H1 (cell line): ENCODE measurements at regions not wholly inside any gene's neighbourhood (a gene's known extent, or its start where the extent isn't known, plus 50 kb on each side); places are given as distances from the start of the nearest gene placed in this dataset.

Experiments
- CTCF ChIA-PET: fragments of 300-600 bp; sonication (Branson Sonifier 250); formaldehyde crosslinking; loops from one replicate; lab custom pipeline; 2021; ENCODE audit not compliant: partially characterized antibody; lab: Charles Lee
- POLR2A ChIA-PET: fragments of 300-600 bp; sonication (Branson Sonifier 250); formaldehyde crosslinking; loops from one replicate; lab custom pipeline; 2021; ENCODE audit warnings: inconsistent platforms; ENCODE audit not compliant: partially characterized antibody; lab: Charles Lee
- DNase-seq, 2 experiments: peaks; one replicate each; pipeline versions ENCODE4 v3.0.0 to v3.0.0-alpha.2; 2010 to 2022; ENCODE audit warnings: low spot score in 2 of 2, low read depth in 1 of 2, mixed read lengths in 1 of 2
- FAIRE-seq: peaks from 2 replicates; lab custom pipeline; 2011; peaks lifted over from hg19 to GRCh38; lab: Jason Lieb, UNC
- H2AFZ ChIP-seq: 2 replicates; pipeline ENCODE4 v1.8.1; 2012; ENCODE audit warnings: low read length, inconsistent platforms
- H2AK5ac ChIP-seq: 2 replicates; pipeline ENCODE4 v1.6.1; 2013; ENCODE audit warnings: low read depth, low read length
- H2BK120ac ChIP-seq: replicated peaks from 2 replicates; pipeline ENCODE3; 2013; ENCODE audit warnings: low read depth, low read length, inconsistent platforms
- H2BK12ac ChIP-seq: 2 replicates; pipeline ENCODE4 v1.6.1; 2013; ENCODE audit warnings: low read depth, low read length
- H2BK15ac ChIP-seq: 2 replicates; pipeline ENCODE4 v1.6.1; 2013; ENCODE audit warnings: low read length
- H2BK20ac ChIP-seq: 2 replicates; pipeline ENCODE4 v1.6.1; 2013; ENCODE audit warnings: low read length
- H2BK5ac ChIP-seq: 2 replicates; pipeline ENCODE4 v1.6.1; 2013; ENCODE audit warnings: low read depth, low read length
- H3K14ac ChIP-seq: 2 replicates; pipeline ENCODE4 v1.6.1; 2013; ENCODE audit warnings: inconsistent platforms; ENCODE audit not compliant: insufficient read length
- H3K18ac ChIP-seq: 2 replicates; pipeline ENCODE4 v1.6.1; 2013; ENCODE audit warnings: low read length; ENCODE audit errors: extremely low read depth
- H3K23ac ChIP-seq: 2 replicates; pipeline ENCODE4 v1.6.1; 2013; ENCODE audit warnings: inconsistent platforms; ENCODE audit not compliant: insufficient read length
- H3K23me2 ChIP-seq: 2 replicates; pipeline ENCODE4 v1.6.1; 2013; ENCODE audit warnings: low read depth, low read length
- H3K27ac ChIP-seq: 2 replicates; pipeline ENCODE4 v1.6.1; 2011; ENCODE audit warnings: low read depth, low read length, inconsistent platforms
- H3K27me3 ChIP-seq, 4 experiments: replicated peaks in 1 of 4; 1 replicate in 1 of 4; 2 replicates in 3 of 4; pipeline versions ENCODE4 v1.6.1 to v1.8.1; 2011 to 2013; ENCODE audit warnings: low read length in 3 of 4, mild to moderate bottlenecking in 3 of 4, inconsistent platforms in 2 of 4, mixed read lengths in 2 of 4, moderate library complexity in 1 of 4; ENCODE audit not compliant: control insufficient read depth in 3 of 4, insufficient read depth in 3 of 4; ENCODE audit errors: extremely low read depth in 1 of 4
- H3K36me3 ChIP-seq, 4 experiments: 2 replicates each; pipeline versions ENCODE4 v1.6.1 to v1.8.1; 2011 to 2013; ENCODE audit warnings: mild to moderate bottlenecking in 4 of 4, low read length in 3 of 4, moderate library complexity in 2 of 4, control low read depth in 1 of 4, inconsistent platforms in 1 of 4; ENCODE audit not compliant: insufficient read depth in 4 of 4, control insufficient read depth in 2 of 4
- H3K4ac ChIP-seq: replicated peaks from 2 replicates; pipeline ENCODE3; 2013; ENCODE audit warnings: low read length, low read depth, mixed read lengths, inconsistent platforms; ENCODE audit not compliant: insufficient read length
- H3K4me1 ChIP-seq, 4 experiments: replicated peaks in 1 of 4; 1 replicate in 1 of 4; 2 replicates in 3 of 4; pipeline versions ENCODE4 v1.6.1 to v1.8.1; 2011 to 2013; ENCODE audit warnings: low read length in 3 of 4, inconsistent platforms in 2 of 4, mixed read lengths in 1 of 4; ENCODE audit not compliant: insufficient read depth in 4 of 4, control insufficient read depth in 3 of 4
- H3K4me2 ChIP-seq, 2 experiments: 2 replicates each; pipeline versions ENCODE4 v1.6.1 to v1.8.1; 2011 to 2013; ENCODE audit warnings: low read depth in 2 of 2, low read length in 2 of 2, control low read depth in 1 of 2, inconsistent platforms in 1 of 2, mild to moderate bottlenecking in 1 of 2; ENCODE audit not compliant: insufficient read depth in 1 of 2
- H3K4me3 ChIP-seq, 4 experiments: fragments of 200-600, 300-600 bp in 1 of 4; sonication (generic), shearing (Covaris generic), sonication (Bioruptor Twin) in 1 of 4; 2 replicates each; pipeline versions ENCODE4 v1.5.1 to v1.8.1; 2011 to 2016; ENCODE audit warnings: low read length in 4 of 4, low read depth in 3 of 4, control low read depth in 2 of 4, inconsistent platforms in 2 of 4, mild to moderate bottlenecking in 2 of 4, mixed read lengths in 1 of 4, moderate library complexity in 1 of 4; ENCODE audit not compliant: insufficient read depth in 2 of 4; ENCODE audit errors: extremely low read depth in 1 of 4
- H3K56ac ChIP-seq: replicated peaks from 2 replicates; pipeline ENCODE3; 2013; ENCODE audit warnings: low read depth, mild to moderate bottlenecking, mixed read lengths, low read length, inconsistent platforms; ENCODE audit not compliant: insufficient read length
- H3K79me1 ChIP-seq: 2 replicates; pipeline ENCODE4 v1.6.1; 2013; ENCODE audit warnings: low read depth, low read length, control low read depth
- H3K79me2 ChIP-seq, 2 experiments: 2 replicates each; pipeline versions ENCODE4 v1.6.1 to v1.8.1; 2012 to 2013; ENCODE audit warnings: low read length in 2 of 2, mild to moderate bottlenecking in 2 of 2, inconsistent platforms in 1 of 2; ENCODE audit not compliant: insufficient read depth in 2 of 2, control insufficient read depth in 1 of 2
- H3K9ac ChIP-seq, 4 experiments: replicated peaks in 1 of 4; 1 replicate in 1 of 4; 2 replicates in 3 of 4; pipeline versions ENCODE4 v1.6.1 to v1.8.1; 2011 to 2013; ENCODE audit warnings: low read depth in 3 of 4, low read length in 3 of 4, control low read depth in 2 of 4, mild to moderate bottlenecking in 2 of 4, moderate library complexity in 2 of 4, inconsistent platforms in 1 of 4; ENCODE audit errors: extremely low read depth in 1 of 4
- H3K9me3 ChIP-seq, 2 experiments: 2 replicates each; pipeline versions ENCODE4 v1.6.1 to v1.8.1; 2012 to 2013; ENCODE audit warnings: mild to moderate bottlenecking in 2 of 2, moderate library complexity in 2 of 2, control low read depth in 1 of 2, inconsistent platforms in 1 of 2, low read depth in 1 of 2, low read length in 1 of 2, mixed read lengths in 1 of 2; ENCODE audit not compliant: insufficient read depth in 2 of 2
- H4K20me1 ChIP-seq, 2 experiments: replicated peaks in 1 of 2; 2 replicates each; pipeline versions ENCODE3 to v1.8.1; 2011 to 2013; ENCODE audit warnings: inconsistent platforms in 2 of 2, low read length in 2 of 2, mild to moderate bottlenecking in 1 of 2; ENCODE audit not compliant: insufficient read depth in 2 of 2, control insufficient read depth in 1 of 2
- H4K5ac ChIP-seq: 2 replicates; pipeline ENCODE4 v1.6.1; 2013; ENCODE audit warnings: low read length, low read depth, mixed read lengths, inconsistent platforms; ENCODE audit not compliant: insufficient read length
- H4K8ac ChIP-seq: 2 replicates; pipeline ENCODE4 v1.8.0; 2013; ENCODE audit warnings: mild to moderate bottlenecking, moderate library complexity, low read length, inconsistent platforms; ENCODE audit not compliant: insufficient read depth; ENCODE audit errors: extremely low read depth
- H4K91ac ChIP-seq: replicated peaks from 2 replicates; pipeline ENCODE3; 2013; ENCODE audit warnings: low read length, mixed read lengths, inconsistent platforms; ENCODE audit not compliant: insufficient read length
- BRCA1 ChIP-seq: IDR thresholded peaks from 2 replicates; pipeline ENCODE4 v1.6.1; 2012; ENCODE audit warnings: low read depth, low read length, improper control_type of control experiment
- EZH2 ChIP-seq: fragments of 200-600 bp; sonication (generic); IDR thresholded peaks from 2 replicates; pipeline ENCODE4 v1.7.1; 2012; ENCODE audit warnings: low read depth, mild to moderate bottlenecking, moderate library complexity, low read length, inconsistent platforms; ENCODE audit not compliant: severe bottlenecking
- KDM1A ChIP-seq: fragments of 200-600, 300-600 bp; sonication (generic); IDR thresholded peaks from 2 replicates; pipeline ENCODE4 v1.7.1; 2016; ENCODE audit warnings: mild to moderate bottlenecking, low read length, borderline replicate concordance
- POLR2A ChIP-seq, 2 experiments: IDR thresholded peaks; 1 replicate in 1 of 2; 2 replicates in 1 of 2; pipeline ENCODE4 v1.6.1; 2011; ENCODE audit warnings: low read depth in 2 of 2, low read length in 2 of 2, mild to moderate bottlenecking in 2 of 2; ENCODE audit errors: control extremely low read depth in 1 of 2
- SP2 ChIP-seq: IDR thresholded peaks from 2 replicates; pipeline ENCODE4 v1.6.1; 2012; ENCODE audit warnings: mild to moderate bottlenecking, low read length, inconsistent platforms
- TBP ChIP-seq: IDR thresholded peaks from 2 replicates; pipeline ENCODE4 v1.6.1; 2011; ENCODE audit warnings: low read depth, low read length, improper control_type of control experiment
- WGBS, 2 experiments: shearing (Covaris generic) in 1 of 2; methylation state at CpG; one replicate each; pipeline versions ENCODE4 v1.1.6 to v1.1.7; 2013 to 2015; ENCODE audit warnings: low lambda C conversion rate in 2 of 2, mixed read lengths in 2 of 2, inconsistent platforms in 1 of 2, low coverage in 1 of 2, missing lambda C conversion rate in 1 of 2; ENCODE audit not compliant: insufficient replicate concordance in 2 of 2, insufficient coverage in 1 of 2, insufficient read length in 1 of 2; ENCODE audit errors: extremely low coverage in 1 of 2, missing lambda C conversion rate in 1 of 2; 5-methylcytosine and 5-hydroxymethylcytosine counted together
- TF ChIP-seq, protein P1 (sequence below): IDR thresholded peaks from 2 replicates; pipeline ENCODE4 v1.6.1; 2012; ENCODE audit warnings: low read length, inconsistent platforms

- H3K9me3 ChIP-seq = no peaks in the 10 kb centered on the region
- 49% methylated on average over 4 of the region's 4 CpGs; no CpG with 5 or more reads in 1 of the 2 experiments for WGBS, 2 experiments
- peak overlapping the region; percentile 69 for H3K4ac ChIP-seq
- H3K79me2 ChIP-seq = no peaks in the 10 kb centered on the region
- no peaks in the 10 kb centered on the region for H3K27me3 ChIP-seq
- H3K23ac ChIP-seq = no peak overlapping the region
- ChIA-PET CTCF (interaction anchor here (0.6 to 0.8 kb wide), 2 partner anchors 9 to 137 kb away, joined by 3 read pairs; no protein-coding TSS in a partner anchor), POLR2A (interaction anchor here (0.6 kb wide), 1 partner anchor 87 kb away, joined by 3 read pairs; no protein-coding TSS in a partner anchor)
- H3K14ac ChIP-seq = no peak overlapping the region
- H2BK15ac ChIP-seq = no peak overlapping the region
- H2BK120ac ChIP-seq = no peak overlapping the region
- H3K4me2 ChIP-seq = no peak overlapping the region
- no peaks in the 10 kb centered on the region for H3K79me1 ChIP-seq
- H3K18ac ChIP-seq = no peak overlapping the region
- H3K23me2 ChIP-seq = no peaks in the 10 kb centered on the region
- TF ChIP-seq, protein P1, sequence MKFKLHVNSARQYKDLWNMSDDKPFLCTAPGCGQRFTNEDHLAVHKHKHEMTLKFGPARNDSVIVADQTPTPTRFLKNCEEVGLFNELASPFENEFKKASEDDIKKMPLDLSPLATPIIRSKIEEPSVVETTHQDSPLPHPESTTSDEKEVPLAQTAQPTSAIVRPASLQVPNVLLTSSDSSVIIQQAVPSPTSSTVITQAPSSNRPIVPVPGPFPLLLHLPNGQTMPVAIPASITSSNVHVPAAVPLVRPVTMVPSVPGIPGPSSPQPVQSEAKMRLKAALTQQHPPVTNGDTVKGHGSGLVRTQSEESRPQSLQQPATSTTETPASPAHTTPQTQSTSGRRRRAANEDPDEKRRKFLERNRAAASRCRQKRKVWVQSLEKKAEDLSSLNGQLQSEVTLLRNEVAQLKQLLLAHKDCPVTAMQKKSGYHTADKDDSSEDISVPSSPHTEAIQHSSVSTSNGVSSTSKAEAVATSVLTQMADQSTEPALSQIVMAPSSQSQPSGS = no peak
- no peak for TF ChIP-seq EZH2
- TF ChIP-seq TBP = no peak
- TF ChIP-seq BRCA1 = no peak
- TF ChIP-seq POLR2A (IDR thresholded peaks at IDR 0.05; ENCODE audit: control extremely low read depth in 1 of 2, low read depth in 2 of 2, low read length in 2 of 2) = no peak
- TF ChIP-seq SP2 = no peak
- no peak for TF ChIP-seq KDM1A
- no peak overlapping the region for H4K8ac ChIP-seq
- no peak overlapping the region for H3K56ac ChIP-seq
- H2BK5ac ChIP-seq = no peak overlapping the region
- peaks cover 0 to 4% (median 0%) of the 10 kb centered on the region in 4 experiments; a peak in 1 of 7 replicates for H3K4me1 ChIP-seq
- no peaks in the 10 kb centered on the region for H3K36me3 ChIP-seq
- H3K4me3 ChIP-seq = no peak overlapping the region
- no peak overlapping the region for H2AK5ac ChIP-seq
- H2BK20ac ChIP-seq = no peak overlapping the region
- H3K27ac ChIP-seq = no peak overlapping the region
- no peak overlapping the region for H4K5ac ChIP-seq
- H2AFZ ChIP-seq = peak overlapping the region; percentile 22; the same call in 1 of the 2 replicates
- H2BK12ac ChIP-seq = no peak overlapping the region
- FAIRE-seq = no peak
- DNase-seq = no peak
- H3K9ac ChIP-seq = no peak overlapping the region
- H4K91ac ChIP-seq = no peak overlapping the region
- no peaks in the 10 kb centered on the region for H4K20me1 ChIP-seq
Observed at GRCh38 chrX:38891641-38892413, 90.6 kb downstream of the MID1IP1 start.
